OCI-M2 (cell line): ENCODE measurements at regions not wholly inside any gene's neighbourhood (a gene's known extent, or its start where the extent isn't known, plus 50 kb on each side); places are given as distances from the start of the nearest gene placed in this dataset.
A peak's percentile ranks its signal among the peaks of the same experiment; 100 is the strongest.

Experiments
- DNase-seq: peaks from one replicate; lab custom pipeline; 2025; ENCODE audit not compliant: unreplicated experiment; lab: John Stamatoyannopoulos, UW

GRCh38 chr2:160941290-160941846 lies 218.9 kb upstream of the TANK start:
- DNase-seq, result no peak

DNA sequence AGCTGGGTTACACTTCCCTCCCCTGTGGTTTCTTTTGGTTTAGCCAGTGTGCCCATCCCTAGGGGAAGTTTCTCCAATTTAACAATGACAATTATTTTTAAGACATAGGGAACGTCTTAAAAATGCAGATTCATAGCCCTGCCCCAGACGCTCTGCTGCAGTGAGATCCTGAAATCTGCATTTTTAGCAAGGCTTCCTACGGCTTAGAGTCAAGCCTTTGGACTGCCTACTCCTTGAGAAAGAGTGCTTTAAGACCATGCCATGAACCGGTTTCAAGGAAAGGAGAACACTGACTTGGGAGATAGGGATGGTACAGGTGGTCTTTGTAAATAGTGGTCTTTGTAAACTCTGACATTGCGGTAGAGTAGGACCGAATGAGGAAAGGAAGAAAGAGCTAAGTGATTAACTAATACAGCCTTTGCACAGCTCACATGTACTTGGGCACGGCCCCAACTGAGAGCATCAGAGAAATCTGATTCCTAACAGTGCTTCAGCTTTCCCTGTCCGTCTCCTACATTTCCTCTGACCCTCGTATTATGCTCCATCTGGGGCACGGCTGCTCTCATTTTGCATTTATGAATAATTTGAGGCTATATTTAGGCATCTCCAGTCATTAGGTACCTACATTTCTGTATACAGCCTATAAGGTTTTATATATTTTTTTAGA lies 217.6 kb upstream of the TANK start:
- DNase-seq, result no peak

- DNase-seq, result no peak
Observed at GRCh38 chr2:160943414-160943813, 216.8 kb upstream of the TANK start.

DNA sequence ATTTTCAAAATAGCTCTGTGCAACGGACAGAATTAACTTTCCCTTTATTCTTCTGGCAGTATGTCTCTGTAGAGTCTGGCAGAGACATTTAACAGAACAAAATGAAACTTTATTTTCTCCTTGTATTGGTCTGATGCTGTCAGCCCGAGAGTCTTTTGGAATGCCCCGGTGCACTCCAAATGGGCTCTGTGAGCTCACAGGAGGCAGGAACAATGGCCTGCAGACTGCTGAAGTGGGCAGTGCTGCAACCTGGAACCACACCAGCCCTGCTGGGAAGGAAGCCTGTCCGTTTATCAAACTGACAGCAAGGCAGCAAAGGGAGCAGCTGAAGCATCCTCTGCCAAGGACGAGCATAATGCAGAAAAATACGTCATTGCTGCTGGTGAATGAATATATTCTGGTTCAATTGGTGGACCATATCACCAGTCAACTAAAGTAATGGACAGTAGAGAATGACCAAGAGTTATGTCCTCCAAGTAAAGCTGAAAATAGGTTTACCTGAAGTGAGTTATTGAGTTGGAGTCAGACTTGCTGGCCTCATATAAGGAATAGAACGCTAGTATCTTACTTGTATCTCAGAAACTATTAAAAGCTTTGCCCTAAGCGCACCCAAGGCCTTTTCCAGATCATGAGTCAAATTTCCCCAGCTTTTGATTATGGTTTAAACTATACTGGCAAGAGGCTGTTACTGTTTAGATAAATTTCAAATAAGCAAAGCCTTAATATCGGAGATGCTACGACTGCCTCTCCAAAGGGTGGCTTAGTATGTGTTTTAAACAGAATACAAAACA lies 207.6 kb upstream of the TANK start:
- DNase-seq, result no peak

DNA sequence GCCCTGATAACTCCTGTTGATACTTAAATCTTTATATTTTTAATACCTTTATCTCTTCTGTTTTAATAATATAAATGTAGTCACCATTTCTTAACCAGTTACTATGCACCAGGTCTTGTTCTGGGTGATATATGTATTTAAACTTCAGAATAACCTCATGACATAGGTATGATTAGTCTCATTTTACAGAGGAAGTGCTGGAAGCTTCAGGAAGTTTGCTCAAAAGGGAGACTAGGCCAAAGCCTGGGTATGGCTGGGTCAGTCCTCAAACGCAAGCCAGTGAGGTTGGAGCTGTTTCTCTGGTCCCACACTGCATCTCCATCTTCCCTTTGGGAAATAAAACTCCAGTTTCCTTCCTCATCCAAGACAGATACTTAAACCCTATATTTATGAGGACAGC lies 204.7 kb upstream of the TANK start:
- DNase-seq, result no peak

- DNase-seq, result no peak
Observed at GRCh38 chr2:160956243-160956802, 203.9 kb upstream of the TANK start.

GRCh38 chr2:160963957-160964356 lies 196.3 kb upstream of the TANK start:
- no peak for DNase-seq

DNA sequence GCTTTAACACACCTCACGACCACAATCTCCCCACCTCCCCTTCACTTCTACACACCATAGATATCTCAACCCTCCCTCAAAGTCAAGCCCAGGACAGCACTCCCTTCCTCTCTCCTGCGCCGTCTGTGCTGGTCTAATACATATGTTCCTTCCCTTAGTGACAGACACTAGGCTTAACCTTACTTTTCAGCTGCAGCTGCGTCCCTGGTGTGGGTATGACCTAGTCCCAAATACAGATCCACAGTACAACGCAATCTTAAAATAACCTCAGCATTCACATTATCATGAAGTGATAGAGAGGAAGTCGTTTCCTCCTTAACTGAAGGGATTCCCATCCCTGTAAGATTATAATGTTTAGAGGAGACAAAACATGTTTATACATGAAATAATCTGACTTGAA lies 192.7 kb upstream of the TANK start:
- no peak for DNase-seq

DNA sequence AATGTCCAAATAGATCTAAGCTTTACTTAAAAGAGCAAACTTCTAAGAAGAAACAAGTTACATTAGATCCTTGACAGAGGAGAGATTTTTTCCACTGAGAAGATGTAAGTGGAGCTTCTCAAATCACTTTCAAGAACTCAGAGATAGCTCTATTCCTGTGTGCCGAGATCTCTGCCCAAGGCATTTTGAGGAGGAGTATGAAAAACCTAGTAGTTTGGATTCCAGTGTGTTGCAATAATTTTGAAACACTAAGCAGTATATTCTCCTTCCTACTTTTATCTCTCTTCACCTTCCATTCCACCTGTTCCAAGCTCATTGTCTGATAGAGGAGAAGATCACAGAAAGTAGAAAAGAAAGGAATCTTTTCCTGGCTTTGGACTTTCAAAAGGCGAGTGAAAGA lies 192.0 kb upstream of the TANK start:
- DNase-seq, result no peak

DNA sequence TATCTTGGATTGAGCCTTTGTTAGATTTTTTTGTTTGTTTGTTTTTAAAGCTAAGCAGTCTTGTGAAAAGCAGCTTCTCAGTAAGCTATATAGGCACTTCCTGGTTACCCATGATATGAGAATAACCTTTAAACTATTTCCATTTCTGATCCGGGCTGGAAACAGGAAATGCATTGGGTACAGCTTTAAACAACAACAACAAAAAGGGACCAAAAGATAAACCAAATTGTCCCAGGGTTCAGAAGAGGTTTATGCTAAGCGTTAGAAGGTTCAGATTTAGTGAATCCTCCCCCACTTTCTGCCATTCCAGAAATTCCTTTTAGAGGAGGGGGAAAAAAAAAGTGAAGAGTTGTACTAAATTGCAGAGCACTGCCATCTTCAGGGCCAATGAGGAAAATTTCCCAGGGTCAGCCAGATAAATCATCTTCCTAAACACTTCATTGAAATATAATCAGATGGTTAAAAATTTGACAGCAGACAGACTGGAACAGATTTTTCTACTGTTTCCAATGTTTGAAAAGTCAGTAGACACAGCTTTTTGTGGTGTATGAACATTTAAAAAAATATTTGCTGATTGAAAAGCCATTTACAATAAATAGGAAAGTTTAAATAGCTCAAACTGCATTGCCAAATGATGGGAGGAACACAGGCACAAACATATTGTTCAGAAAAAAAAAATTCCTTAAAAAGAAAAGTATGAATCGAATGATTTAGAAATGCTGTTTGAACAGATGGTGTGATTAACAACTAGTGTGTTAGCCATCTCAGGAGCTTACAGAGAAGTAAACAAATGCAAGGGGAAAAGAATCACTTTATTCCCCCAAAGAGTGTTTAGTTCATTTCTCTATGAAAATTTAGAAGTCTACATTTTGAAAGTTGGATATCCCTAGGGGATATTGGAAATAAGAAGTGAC lies 189.9 kb upstream of the TANK start:
- no peak for DNase-seq

- no peak for DNase-seq
Observed at GRCh38 chr2:160973991-160974390, 186.2 kb upstream of the TANK start.

DNA sequence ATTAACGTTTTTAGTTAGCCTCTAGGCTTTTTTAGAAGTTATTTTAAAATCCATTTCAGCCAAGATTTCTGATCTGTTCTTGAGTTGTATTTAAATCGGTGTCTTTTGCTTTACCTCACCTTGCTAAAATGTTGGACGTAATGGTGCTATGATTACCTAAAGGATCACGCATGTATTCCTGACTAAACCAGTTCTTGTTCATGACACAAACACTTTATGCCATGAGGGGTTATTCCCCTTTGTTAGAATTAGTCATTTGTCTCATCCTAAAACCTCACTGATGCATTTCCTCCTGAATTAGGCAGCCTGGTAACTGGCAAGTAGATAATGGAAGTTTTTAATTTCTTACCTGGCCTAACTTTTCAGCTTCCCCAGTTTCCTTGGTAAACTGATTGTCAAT lies 185.4 kb upstream of the TANK start:
- DNase-seq, result no peak

GRCh38 chr2:160976797-160977196 lies 183.4 kb upstream of the TANK start:
- no peak for DNase-seq

DNA sequence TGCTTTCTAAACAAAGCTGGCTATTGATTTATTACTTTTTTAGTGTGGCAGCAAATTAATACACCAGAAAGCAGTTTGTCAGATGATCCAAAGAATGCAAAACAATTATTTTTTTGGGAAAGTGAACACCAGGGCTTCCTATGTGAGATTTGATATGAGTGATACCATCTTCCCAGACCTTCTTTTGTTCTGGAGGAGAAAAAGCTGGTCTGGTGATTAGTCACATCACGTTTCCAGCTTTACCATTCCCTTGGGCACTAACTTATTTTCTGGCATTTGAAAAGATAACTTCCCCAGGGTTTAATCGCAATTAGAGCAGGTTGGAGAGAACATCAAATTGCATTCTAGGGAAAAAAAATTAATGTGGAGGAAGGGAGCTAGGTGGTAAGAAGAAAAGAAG lies 182.9 kb upstream of the TANK start:
- DNase-seq, result no peak

DNA sequence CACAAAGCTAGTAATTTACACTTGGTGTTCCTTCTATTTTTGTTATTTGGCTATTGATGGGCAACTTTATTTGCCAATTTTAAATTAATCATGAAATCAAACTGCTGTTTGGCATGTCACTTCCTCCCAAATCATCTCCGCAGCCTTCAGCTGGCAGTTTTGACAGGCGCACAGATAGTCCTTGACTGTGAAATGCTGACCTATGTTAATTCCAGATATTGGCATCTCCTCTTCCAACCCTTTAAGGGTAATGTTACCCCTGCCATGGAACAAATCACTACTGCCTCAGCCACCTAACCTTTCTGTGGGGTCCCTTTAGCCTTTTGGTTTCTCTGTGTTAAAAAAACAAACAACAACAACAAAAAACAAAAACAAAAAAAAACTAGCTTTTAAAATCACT lies 182.4 kb upstream of the TANK start:
- no peak for DNase-seq

DNA sequence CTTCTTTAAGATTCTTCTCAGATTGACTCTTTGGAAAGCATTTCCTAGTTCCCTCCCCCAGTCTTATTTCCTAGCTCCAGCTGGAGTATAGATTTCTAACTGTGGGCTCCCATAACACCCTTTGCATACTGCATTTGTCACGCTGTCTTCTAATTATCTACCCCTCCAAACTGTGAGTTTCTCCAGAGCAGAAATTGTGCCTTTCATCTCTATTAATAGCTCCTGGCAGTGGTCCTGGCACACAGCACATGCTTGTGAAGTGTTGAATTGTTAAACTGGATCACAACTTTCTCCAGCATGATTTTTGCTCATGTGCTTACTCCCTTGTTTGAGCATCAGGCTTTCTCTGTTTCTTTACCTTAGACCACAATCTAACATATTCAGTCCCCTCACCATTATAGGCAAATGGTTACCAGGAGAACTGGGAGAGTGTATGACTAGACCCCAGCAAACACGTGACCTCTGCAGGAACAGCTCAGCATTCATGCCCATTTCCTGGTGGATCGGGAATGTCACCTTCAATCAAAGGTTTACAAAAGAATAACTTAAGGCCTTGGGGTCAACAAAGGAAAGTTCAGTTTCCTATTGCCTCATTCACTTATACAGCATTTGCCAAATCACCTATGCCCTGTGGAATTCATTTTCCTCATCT lies 175.7 kb upstream of the TANK start:
- no peak for DNase-seq

DNA sequence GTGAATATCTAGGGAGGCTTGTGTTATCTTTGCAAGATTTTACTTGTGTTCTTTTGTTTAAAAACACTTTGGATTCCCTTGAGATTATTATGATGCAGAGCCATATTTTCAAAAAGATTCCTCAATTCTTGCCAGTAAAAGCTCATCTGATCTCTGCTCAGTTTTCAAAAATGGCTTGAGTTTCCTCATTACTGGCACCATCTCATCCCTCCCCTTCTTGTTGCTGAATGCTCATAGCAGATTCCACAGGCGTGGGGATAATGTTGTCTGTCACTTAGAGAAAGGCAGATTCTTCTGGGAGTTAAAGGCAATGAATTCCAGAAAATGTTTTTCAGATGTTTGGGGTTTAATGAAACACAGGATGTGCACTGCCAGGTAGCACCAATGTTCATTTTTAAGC lies 170.4 kb upstream of the TANK start:
- DNase-seq, result no peak

- DNase-seq, result no peak
Observed at GRCh38 chr2:160993654-160994061, 166.6 kb upstream of the TANK start.

- DNase-seq, result peak; percentile 32
Observed at GRCh38 chr2:160994141-160995002, 165.9 kb upstream of the TANK start.

GRCh38 chr2:160996584-160996983 lies 163.6 kb upstream of the TANK start:
- no peak for DNase-seq
